HG02870 (cell line): ENCODE measurements at regions not wholly inside any gene's neighbourhood (a gene's known extent, or its start where the extent isn't known, plus 50 kb on each side); places are given as distances from the start of the nearest gene placed in this dataset.

Source experiments
- ATAC-seq: cut with Tn5 transposase; IDR thresholded peaks from one replicate; pipeline ENCODE4 v1.9.1; 2021; ENCODE audit warnings: mild to moderate bottlenecking, moderate library complexity; ENCODE audit not compliant: unreplicated experiment

DNA sequence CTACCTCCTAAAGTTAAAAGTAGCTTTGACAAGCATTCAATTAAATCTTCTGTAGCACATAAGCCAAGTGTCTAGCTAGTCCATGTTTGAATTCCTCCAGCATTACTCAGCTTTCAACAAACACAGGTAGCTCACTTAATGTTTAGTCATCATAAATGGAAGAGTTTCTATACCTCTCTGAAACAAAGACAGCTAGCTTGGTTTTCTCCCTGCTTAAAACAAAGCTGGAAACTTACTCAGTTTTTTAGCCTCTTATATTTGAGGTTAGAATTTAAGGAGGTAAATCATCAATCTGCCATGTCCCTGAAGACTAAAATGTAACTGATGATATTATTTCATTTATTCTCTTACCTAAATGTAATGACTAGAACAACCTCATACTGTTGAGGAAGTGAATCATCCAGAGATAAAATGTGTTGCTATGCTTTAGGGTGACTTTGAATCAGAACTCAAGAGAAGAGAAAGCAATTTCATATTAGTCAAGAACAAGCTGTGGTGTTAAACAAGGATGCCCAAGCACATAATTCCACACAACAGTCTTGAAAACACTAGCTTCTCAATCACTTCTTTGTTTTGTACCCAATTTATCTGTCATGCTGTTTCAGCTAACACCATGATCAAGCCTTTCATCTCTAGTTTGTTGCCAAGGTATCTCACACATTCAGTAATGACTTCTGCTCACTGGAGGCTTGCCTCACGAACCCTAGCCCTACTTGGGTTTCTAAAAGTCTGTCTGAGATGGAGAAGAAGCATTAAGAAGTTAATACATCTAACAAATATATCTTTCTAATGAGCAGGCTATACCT, 251.9 kb downstream of the EPM2A start:
- no peak for ATAC-seq

DNA sequence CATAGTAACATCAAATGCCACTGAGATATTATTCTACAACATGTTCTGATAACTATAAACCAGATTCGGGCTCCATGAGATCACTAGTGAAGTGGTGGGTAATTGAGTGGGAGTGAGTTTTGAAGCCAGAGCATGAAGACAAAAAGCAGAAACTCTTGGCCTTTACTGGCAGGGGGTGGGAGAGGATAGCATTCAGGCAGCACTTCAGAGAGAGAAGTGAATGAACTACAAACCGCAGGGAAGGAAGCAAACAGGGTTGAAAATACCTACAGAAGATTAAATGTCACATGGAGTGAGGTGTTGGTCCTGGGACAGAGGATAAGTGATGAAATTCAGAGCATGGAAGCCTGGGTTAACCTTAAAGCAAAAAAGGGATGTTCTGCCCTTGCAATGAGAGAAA, 250.0 kb downstream of the EPM2A start:
- ATAC-seq, result no peak

DNA sequence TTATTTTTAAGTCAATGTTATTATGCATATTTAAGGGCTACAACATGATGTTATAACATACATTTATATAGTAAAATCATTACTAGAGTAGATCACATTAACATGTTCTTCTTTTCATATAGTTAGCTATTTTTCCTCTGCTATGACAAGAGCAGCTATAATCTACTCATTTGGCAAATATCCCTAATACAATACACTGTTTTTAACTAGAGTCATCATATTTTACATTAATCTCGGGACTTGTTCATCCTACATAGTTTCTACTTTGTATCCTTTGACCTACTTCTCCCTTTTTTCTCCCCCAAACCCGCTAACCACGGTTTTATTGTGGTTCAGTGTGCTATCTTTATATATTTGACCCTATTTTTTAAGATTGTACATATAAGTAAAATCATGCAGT, 249.0 kb downstream of the EPM2A start:
- ATAC-seq, result no peak

DNA sequence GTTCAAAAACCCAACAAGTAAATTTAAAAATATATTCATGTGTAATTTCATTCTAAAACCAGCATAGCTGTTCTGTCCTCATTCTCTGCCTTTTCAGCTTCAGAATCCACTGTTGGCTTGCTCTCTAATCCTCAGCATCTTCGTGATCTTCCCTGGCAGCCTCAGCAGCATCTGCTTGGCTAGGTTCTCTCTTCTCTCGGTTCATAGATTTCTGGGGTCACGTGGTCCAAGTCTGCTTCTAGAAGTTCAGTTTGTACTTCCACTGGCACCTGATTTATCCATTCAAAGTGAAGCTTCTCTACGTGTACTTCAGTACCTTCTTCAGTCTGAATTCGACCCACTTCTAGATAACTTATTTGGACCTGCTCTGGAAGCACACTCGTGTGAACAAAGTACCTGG, 245.7 kb downstream of the EPM2A start:
- ATAC-seq, result no peak

DNA sequence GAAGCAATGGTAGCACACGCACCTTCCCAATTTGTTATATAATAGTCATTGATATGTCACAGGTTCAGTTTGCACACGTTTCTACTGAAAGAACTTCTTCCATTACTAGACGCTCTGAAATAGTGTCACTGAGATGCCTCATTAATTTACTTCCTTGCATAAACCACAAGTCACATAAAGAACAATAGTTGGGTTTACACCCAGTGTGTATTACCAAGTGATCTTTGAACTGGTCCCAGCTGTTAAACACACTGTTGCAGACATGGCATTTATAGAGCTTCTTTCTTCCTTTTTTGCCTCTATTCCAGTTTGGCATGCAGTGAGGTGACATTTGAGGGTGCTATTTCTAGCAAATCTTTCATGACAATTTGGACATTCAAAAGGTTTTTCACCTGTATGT, 245.3 kb downstream of the EPM2A start:
- ATAC-seq, result no peak

DNA sequence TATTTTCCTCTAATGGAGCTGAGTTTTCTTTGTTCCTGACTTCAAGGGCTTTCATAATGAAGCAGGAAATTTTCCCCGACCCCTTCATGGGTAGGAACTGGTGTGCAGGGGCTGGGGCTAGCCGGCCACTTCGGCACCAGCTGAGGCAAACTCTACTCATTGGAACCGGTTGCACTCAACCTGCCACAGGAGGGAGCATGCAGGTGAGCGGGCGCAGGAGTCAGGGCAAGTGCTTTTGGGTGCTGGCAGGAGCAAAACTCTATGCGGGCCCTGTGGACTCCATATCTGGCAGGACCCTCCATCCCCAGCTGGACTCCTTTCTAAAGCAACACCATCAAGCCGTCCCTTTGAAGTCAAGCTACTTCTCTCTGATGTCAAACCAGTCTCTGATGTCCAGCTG, 244.2 kb downstream of the EPM2A start:
- ATAC-seq, result no peak

DNA sequence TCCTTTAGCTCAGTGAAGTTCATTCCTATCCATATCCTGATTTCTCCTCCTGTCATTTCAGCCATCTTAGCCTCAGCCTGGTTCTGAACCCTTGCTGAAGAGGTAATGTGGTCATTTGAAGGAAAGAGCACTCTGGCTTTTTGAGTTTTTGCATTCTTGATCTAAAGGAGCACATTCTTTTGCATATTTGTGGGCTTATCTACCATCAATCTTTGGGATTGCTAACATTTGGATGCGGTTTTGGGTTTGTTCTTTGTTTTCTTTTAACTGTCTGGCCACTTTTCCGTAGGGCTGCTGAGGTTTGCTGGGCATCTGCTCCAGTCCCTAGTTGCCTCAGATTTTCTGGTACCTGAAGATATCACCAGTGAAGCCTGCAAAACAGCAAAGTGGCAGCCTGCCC, 238.3 kb downstream of the EPM2A start:
- ATAC-seq, result no peak

DNA sequence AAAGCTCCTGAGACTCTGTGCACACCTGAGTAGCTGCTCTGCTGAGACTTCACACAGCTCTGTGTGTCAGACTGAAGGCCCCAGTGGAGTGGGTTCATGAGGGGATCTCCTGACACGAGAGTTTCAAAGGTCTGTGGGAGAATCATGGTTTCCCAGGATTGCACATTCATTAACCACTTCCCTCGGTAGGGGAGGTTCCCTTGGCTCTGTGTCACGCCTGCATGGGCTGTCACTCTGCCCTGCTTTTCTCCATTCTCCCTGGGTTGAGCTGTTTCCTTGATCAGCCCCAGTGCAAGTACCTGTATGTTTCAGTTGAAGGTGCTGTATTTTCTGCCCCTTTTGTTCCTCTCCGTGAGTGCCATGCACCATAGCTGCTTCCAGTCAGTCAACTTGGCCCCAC, 236.9 kb downstream of the EPM2A start:
- no peak for ATAC-seq

DNA sequence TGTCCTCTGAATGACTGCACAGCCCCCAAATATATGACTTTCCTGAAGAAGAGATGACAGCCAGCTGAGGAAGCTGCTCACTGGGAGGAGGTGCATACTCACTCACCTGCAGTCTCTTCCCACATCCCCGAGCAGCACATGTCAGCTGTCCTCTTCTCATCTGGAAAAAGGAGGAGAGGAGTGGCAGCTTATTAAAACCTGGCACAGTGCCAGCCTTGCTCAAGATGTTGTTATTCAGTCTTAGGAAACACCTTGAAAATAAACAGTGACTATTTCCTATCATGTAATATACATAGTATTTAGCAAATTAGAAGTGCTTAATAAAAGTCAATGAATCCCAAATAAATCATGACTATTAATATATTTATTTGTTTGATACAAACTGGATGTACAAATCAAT, 232.9 kb downstream of the EPM2A start:
- ATAC-seq, result no peak

DNA sequence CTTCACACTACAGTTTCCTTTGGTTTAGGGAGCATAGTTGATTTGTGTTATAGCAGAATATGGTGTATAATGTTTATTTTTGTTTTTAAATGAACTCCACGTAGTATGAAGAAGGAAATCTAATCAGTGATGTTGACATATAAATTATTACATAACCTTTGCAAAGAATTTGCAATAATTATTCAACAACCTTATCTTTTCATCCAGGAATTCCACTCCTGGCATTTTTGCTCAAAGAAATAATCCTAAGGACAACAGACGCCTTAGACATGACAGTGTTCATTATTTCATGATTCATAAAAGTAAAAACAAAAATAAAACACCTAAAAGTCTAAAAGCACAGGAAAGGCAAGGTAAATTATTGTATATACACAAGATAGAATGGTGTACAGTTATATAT, 229.2 kb downstream of the EPM2A start:
- no peak for ATAC-seq

DNA sequence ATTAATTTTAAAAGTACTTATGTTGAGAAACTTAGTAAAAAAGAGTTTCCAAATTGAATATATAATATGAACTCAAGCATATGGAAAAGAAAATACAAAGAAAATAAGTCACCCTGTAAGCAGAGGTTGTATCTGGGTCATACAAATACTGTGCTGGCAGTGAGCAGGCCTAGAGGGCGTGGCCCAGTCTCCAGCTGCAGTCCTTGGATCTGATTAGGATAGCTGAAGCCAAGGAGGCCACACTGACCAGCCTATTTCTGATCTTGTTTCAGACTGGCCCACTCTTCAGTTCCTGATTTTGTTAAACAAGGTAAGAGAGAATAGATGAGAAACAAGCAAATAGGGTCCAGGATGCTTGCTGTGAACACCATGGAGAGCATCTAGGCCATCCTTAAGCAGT, 228.8 kb downstream of the EPM2A start:
- no peak for ATAC-seq

DNA sequence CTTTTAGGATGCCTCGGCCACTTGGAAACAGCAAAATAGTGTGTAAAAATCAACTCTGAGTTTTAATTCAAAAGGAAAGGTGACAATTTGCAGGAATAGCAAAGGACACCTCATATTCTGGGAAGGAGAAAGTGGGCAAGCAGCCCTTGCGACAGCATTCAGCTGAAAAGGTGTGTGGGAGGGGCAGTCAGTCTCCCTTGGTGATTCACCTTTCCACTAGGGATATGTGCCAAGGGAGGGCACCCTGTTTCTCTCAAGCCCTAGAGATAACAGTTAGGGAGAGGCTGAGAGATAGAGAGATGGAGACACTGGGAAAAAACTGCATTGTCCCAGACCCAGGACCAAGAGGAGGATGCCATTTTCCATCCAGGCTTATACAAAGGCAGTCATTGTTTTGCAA, 228.1 kb downstream of the EPM2A start:
- no peak for ATAC-seq

DNA sequence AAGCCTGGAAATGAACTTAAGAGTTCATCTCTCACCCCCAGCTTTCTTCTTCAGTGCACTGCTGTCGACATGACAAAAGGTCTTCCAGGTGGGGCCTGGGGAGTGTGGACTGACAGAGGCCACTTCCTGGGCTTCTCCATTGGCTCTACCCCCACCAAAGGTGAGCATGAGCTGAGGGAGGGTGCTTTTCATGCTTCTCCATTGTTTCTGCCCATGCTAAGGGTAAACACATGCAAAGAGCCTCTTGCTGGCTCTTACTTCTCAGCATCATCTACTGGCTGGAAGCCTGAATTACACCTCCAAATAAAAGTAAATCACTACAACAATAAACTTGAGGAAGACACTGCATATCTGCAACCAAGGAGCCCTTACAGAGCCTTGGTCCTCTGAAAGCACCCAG, 227.2 kb downstream of the EPM2A start:
- no peak for ATAC-seq

DNA sequence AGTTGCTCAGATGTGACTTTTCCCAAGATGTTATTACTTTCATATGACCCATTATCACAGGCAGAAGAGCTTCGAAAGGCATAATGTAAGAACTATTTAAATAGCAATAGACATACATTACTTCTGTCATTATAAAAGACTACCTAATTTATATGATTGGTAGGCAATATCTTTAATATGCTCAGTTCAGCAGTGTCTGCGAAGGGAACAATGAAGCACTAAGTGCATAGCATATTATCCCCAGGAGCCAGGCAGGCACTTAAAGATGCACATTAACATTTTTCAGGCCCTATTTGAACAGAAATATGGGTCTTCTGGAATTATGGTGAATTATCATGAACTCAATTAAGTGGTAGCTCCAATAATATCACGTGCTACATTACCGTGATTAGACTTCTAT, 217.8 kb downstream of the EPM2A start:
- no peak for ATAC-seq

DNA sequence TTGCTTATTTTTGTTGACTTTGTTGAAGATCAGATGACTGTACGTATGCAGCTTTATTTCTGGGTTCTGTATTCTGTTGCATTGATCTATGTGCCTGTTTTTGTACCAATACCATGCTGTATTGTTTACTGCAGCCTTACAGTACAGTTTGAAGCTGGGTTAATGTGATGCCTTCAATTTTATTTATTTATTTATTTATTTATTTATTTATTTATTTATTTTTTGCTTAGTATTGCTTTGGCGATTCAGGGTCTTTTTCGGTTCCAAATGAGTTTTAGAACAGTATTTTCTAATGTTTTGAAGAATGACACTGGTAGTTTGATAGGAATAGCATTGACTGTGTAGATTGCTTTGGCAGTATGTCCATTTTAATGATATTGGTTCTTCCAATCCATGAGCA, 210.3 kb downstream of the EPM2A start:
- ATAC-seq, result no peak

DNA sequence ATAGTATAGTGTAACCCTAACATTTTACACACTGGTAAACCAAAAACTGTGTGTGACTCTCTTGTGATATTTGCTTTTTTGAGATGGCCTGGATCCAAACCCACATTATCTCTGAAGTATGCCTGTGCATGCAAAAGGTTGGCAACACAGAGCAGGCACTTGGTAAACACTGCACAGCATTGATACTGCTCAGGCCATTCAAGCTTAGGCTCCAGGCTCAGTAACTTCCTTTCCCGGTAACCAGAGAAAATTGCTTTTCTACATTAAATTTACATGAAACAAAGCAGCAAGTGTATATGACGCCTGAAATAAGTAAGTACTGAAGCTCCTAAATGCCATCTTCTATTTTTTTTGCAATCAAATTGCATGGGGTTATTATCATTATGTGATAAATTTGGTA, 205.7 kb downstream of the EPM2A start:
- no peak for ATAC-seq

DNA sequence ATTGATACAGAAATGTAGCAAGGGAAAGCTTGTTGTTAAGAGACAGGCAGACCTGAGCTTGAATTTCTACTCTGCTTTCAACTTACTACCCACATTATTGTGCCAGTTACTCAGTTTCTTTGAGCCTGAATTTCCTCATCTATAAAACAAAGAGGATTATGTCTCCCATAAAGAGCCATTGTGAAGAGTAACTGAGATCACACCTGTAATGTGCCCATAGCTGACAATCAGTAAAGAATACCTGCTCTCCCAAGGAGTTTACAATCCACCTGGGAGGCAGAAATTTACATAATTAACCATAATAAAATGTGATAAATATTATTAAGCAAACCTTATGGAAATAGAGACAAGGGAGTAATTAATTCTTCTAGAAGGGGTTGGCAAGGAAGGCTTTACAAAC, 204.9 kb downstream of the EPM2A start:
- ATAC-seq, result no peak

DNA sequence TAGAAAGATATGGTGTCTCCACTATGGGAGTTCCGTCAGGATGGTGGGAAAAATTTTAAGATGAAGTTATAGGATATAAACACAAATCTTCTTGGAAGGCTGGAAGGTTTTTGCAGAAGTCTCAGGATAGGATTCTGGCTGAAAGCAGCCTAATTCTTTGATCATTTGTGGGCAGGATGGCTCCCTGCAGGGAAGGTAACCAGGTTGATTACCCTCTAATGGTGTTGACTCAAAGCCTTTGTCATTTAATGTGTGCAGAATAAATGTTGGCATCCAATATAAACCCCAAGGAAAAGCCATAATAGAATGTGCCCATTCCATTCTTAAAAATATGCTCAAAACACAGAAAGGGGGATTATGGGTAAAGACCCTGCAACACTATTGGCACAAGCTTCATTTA, 204.3 kb downstream of the EPM2A start:
- ATAC-seq, result no peak

DNA sequence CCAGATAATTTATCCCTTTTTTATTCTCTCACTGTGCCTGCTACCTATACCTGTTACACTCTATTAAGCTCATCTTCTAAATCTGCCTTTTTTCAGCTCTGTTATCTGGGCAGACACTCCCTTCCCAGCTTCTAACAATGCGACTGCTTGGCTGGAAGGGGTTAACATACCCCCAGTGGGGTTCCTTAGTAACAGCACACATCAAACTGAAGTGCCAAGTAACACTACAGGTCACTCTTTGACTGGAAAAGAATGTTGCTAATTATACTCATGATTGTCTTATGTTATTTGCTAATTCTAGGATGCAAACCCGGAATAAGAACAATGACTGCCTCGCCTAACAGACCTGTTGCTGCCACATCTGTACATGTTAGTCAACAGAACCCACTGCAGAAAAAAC, 203.5 kb downstream of the EPM2A start:
- no peak for ATAC-seq

DNA sequence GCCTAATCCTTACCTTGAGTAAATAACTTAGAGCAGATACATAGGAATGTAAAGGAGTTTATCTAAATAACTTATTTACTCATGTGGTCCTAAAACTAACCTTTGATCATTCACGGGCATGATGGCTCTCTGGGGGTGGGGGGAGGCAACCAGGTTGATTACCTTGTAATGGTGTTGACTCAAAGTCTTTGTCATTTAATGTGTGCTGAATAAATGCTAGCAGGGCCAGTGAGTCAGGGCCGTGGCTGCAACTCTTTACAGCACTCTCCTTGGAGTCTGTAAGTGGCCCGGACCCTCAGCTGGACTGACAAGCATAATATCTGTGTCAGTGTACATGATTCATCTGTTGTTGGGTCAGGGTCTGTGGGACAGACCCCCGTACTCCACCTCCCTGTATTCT, 203.0 kb downstream of the EPM2A start:
- ATAC-seq, result no peak

DNA sequence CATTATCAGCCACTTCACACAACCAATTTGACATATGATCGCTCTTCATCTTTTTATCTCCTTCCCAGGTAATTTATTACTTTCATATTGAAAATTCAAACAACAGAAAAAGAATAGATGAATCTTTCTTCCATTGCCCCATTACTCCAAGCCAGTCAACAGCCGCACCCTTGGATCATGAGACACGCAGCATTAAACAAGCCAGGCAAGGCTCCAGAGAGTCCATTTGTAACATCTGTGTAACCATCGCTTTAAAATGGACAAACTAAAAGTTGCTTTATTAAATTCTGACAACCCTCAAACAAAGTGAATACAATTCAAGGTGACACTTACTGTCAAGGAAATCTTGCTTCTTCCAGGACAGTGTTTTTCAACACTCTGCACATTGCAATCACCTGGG, 200.3 kb downstream of the EPM2A start:
- ATAC-seq, result no peak

DNA sequence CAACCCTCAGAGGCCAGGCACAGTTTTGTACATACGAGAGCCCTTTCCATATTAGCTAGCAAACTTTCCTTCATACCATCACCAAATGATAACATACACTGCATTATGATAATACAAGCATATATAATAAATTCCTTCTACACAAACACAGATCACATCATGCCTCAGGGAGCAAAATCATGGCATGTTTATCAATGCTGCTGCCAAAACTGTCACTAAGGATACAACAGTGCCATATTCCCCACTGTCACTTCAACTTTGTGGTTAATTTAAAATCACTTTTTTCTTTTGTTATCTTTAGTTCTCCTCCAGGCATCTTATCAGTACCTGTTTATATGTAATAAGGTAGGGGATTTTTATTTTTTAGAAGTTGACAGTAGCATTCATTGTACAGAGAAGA, 196.3 kb downstream of the EPM2A start:
- ATAC-seq, result no peak

DNA sequence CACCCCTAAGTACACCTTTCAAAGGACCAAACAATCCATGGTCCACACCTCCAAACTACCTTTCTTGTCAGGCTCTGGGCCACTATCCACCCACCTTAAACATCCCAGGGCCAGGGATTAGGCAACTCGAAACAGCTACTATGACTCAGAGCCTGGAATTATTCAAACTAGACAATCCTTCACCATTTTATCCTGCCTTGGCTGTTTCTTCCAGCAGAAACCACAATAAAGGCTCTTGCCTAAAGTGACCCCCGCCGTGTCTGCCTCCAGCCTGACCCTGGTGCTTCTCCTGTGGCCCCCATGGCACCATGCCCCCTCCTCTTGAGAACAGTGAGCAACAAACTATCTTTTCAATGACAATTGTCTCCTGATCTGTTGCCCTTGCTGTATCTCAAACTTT, 195.5 kb downstream of the EPM2A start:
- no peak for ATAC-seq
